Loucy (cell line): ENCODE measurements at regions not wholly inside any gene's neighbourhood (a gene's known extent, or its start where the extent isn't known, plus 50 kb on each side); places are given as distances from the start of the nearest gene placed in this dataset.

ENCODE experiments used
- H2AFZ ChIP-seq: fragments of 200-600 bp; sonication (generic); 2 replicates; pipeline ENCODE4 v1.6.0; 2016; ENCODE audit warnings: antibody characterized with exemption, mild to moderate bottlenecking, low read length, moderate library complexity
- H3F3A ChIP-seq: fragments of 200-600 bp; 2 replicates; pipeline ENCODE4 v1.6.0; 2016; ENCODE audit warnings: antibody characterized with exemption, low read depth, mild to moderate bottlenecking
- H3K27me3 ChIP-seq: fragments of 200-600 bp; sonication (generic); 2 replicates; pipeline ENCODE4 v1.6.1; 2014; ENCODE audit warnings: low read length, mild to moderate bottlenecking; ENCODE audit not compliant: insufficient read depth, poor library complexity, severe bottlenecking
- H3K36me3 ChIP-seq: fragments of 200-600 bp; sonication (generic); 2 replicates; pipeline ENCODE4 v1.6.1; 2016; ENCODE audit warnings: low read length; ENCODE audit not compliant: insufficient read depth
- H3K4me1 ChIP-seq: fragments of 200-600 bp; sonication (generic); 2 replicates; pipeline ENCODE4 v1.5.1; 2014; ENCODE audit warnings: low read length, mild to moderate bottlenecking; ENCODE audit not compliant: insufficient read depth, poor library complexity, severe bottlenecking
- H3K4me2 ChIP-seq: fragments of 200-600 bp; sonication (generic); 2 replicates; pipeline ENCODE4 v1.6.0; 2014; ENCODE audit warnings: antibody characterized with exemption, low read length, low read depth, mild to moderate bottlenecking; ENCODE audit not compliant: poor library complexity, severe bottlenecking
- H3K4me3 ChIP-seq: fragments of 200-600 bp; sonication (generic); 2 replicates; pipeline ENCODE4 v1.5.1; 2014; ENCODE audit warnings: low read length, mild to moderate bottlenecking, mixed read lengths; ENCODE audit not compliant: poor library complexity, severe bottlenecking
- H3K79me2 ChIP-seq: fragments of 200-600 bp; sonication (generic); 2 replicates; pipeline ENCODE4 v1.6.1; 2014; ENCODE audit warnings: low read length; ENCODE audit not compliant: insufficient read depth
- H3K9ac ChIP-seq: fragments of 200-600 bp; sonication (generic); 2 replicates; pipeline ENCODE4 v1.6.0; 2014; ENCODE audit warnings: mild to moderate bottlenecking, low read depth, low read length, moderate library complexity; ENCODE audit not compliant: poor library complexity, severe bottlenecking
- H3K9me2 ChIP-seq: fragments of 200-600 bp; sonication (generic); replicated peaks from 2 replicates; pipeline ENCODE4 v1.6.1; 2016; ENCODE audit warnings: low read depth, low read length, mixed read lengths
- H3K9me3 ChIP-seq: fragments of 200-600 bp; sonication (generic); 2 replicates; pipeline ENCODE4 v1.6.1; 2014; ENCODE audit warnings: mild to moderate bottlenecking, antibody characterized with exemption, low read length, low read depth; ENCODE audit not compliant: insufficient read depth
- H4K20me1 ChIP-seq: fragments of 200-600 bp; sonication (generic); 2 replicates; pipeline ENCODE4 v1.6.0; 2014; ENCODE audit warnings: antibody characterized with exemption, low read length, mild to moderate bottlenecking; ENCODE audit not compliant: insufficient read depth, poor library complexity, severe bottlenecking
- EZH2phosphoT487 ChIP-seq: fragments of 200-600 bp; IDR thresholded peaks from 2 replicates; pipeline ENCODE4 v1.6.1; 2018; ENCODE audit warnings: antibody characterized with exemption, mild to moderate bottlenecking, moderate library complexity, borderline replicate concordance
- TF ChIP-seq, protein P1 (sequence below): fragments of 200-600 bp; sonication (generic); conservative IDR thresholded peaks from 2 replicates; pipeline ENCODE4 v1.5.1; 2014; ENCODE audit warnings: mild to moderate bottlenecking, antibody characterized with exemption, low read length

DNA sequence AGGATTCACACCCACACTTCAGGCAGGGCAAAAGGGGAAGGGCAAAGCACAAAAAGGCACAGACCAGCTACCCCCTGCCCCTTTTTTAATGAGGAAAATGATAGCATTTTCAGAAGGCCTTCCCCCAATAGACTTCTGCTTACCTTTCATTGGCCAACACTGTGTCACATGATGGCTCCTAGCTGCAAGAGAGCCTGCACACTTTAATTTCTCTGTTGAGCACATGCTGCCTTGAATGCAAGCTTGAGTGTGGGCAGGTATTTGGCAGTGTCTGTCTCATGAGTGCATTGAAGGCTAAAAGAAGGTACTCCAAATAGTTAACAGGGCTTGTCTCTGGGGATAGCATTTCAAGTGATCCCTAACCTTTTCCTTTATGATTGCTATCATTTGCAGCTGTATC, 175.4 kb upstream of the NFE2L3 start:
- 0 out of 2 replicates have a peak, but pooled peaks cover 5% of the 10 kb centered on the region for H3K9me3 ChIP-seq
- no peak overlapping the region for H3K4me2 ChIP-seq
- no peaks in the 10 kb centered on the region for H3K79me2 ChIP-seq
- H4K20me1 ChIP-seq, result no peaks in the 10 kb centered on the region
- H3K4me3 ChIP-seq, result no peak overlapping the region
- H3K4me1 ChIP-seq, result no peaks in the 10 kb centered on the region
- H3K36me3 ChIP-seq, result no peaks in the 10 kb centered on the region
- no peaks in the 10 kb centered on the region for H3K9me2 ChIP-seq
- H3K9ac ChIP-seq, result no peak overlapping the region
- H2AFZ ChIP-seq, result no peak overlapping the region
- no peaks in the 10 kb centered on the region for H3F3A ChIP-seq
- TF ChIP-seq, protein P1, sequence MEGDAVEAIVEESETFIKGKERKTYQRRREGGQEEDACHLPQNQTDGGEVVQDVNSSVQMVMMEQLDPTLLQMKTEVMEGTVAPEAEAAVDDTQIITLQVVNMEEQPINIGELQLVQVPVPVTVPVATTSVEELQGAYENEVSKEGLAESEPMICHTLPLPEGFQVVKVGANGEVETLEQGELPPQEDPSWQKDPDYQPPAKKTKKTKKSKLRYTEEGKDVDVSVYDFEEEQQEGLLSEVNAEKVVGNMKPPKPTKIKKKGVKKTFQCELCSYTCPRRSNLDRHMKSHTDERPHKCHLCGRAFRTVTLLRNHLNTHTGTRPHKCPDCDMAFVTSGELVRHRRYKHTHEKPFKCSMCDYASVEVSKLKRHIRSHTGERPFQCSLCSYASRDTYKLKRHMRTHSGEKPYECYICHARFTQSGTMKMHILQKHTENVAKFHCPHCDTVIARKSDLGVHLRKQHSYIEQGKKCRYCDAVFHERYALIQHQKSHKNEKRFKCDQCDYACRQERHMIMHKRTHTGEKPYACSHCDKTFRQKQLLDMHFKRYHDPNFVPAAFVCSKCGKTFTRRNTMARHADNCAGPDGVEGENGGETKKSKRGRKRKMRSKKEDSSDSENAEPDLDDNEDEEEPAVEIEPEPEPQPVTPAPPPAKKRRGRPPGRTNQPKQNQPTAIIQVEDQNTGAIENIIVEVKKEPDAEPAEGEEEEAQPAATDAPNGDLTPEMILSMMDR, result no peak
- no peak for TF ChIP-seq EZH2phosphoT487
- no peaks in the 10 kb centered on the region for H3K27me3 ChIP-seq

DNA sequence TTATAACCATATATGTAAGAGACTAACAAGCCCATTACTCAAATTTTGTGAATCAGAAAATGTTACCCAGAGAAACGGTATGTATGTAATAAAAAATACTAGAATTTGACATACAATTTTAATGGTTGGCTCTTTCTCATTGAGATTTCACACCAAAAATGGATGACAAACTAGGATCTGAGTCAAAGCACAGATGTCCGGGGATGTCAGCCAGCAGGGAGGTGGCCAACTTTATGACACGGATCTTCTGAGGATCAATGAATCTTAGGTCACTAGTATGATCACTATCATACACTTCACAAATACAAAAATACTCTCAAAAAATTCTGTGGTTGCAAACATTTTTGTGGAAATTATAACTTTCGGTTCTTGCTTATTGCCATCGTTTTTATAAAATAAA, 173.5 kb upstream of the NFE2L3 start:
- Histone ChIP-seq H2AFZ (no peak overlapping the region), H3K27me3 (no peaks in the 10 kb centered on the region), H3F3A (no peaks in the 10 kb centered on the region)

DNA sequence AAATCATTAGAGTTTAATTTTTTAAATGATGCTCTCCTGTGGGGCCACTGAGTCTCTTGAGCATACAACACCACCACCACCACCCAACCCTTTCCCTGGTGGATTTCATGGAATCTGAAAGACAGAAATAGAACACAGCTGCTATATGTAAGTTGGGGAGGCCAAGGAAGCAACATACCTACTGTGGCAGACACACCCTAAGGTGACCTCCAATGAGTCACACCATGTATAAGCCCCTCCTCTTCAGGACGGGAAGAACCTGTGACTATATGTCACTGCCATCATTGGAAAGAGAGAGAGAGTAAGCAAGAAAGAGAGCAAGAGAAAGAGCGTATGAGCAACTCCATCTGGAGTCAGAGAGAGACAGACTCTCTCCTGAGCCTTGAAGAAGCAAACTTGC, 172.4 kb upstream of the NFE2L3 start:
- no peak overlapping the region for H3K4me3 ChIP-seq
- no peaks in the 10 kb centered on the region for H3K9me2 ChIP-seq
- TF ChIP-seq EZH2phosphoT487, result no peak
- TF ChIP-seq, protein P1, result no peak
- H4K20me1 ChIP-seq, result no peaks in the 10 kb centered on the region
- no peaks in the 10 kb centered on the region for H3K27me3 ChIP-seq
- H3F3A ChIP-seq, result no peaks in the 10 kb centered on the region
- H3K4me1 ChIP-seq, result no peaks in the 10 kb centered on the region
- H3K36me3 ChIP-seq, result no peaks in the 10 kb centered on the region
- no peaks in the 10 kb centered on the region for H3K79me2 ChIP-seq
- H3K4me2 ChIP-seq, result no peak overlapping the region
- H3K9me3 ChIP-seq, result 0 out of 2 replicates have a peak, but pooled peaks cover 5% of the 10 kb centered on the region
- H3K9ac ChIP-seq, result no peak overlapping the region
- no peak overlapping the region for H2AFZ ChIP-seq

More for the DNA sequence above, 173.5 kb upstream of the NFE2L3 start:
- H3K4me1 ChIP-seq, result no peaks in the 10 kb centered on the region
- no peak overlapping the region for H3K4me3 ChIP-seq
- H3K4me2 ChIP-seq, result no peak overlapping the region
- 0 out of 2 replicates have a peak, but pooled peaks cover 5% of the 10 kb centered on the region for H3K9me3 ChIP-seq
- TF ChIP-seq, protein P1, result no peak
- TF ChIP-seq EZH2phosphoT487, result no peak
- H3K9me2 ChIP-seq, result no peaks in the 10 kb centered on the region
- no peaks in the 10 kb centered on the region for H3K36me3 ChIP-seq
- H3K79me2 ChIP-seq, result no peaks in the 10 kb centered on the region
- H3K9ac ChIP-seq, result no peak overlapping the region
- no peaks in the 10 kb centered on the region for H4K20me1 ChIP-seq
